ENCODE measurements at regions not wholly inside any gene's neighbourhood (a gene's known extent, or its start where the extent isn't known, plus 50 kb on each side); places are given as distances from the start of the nearest gene placed in this dataset.

DNA sequence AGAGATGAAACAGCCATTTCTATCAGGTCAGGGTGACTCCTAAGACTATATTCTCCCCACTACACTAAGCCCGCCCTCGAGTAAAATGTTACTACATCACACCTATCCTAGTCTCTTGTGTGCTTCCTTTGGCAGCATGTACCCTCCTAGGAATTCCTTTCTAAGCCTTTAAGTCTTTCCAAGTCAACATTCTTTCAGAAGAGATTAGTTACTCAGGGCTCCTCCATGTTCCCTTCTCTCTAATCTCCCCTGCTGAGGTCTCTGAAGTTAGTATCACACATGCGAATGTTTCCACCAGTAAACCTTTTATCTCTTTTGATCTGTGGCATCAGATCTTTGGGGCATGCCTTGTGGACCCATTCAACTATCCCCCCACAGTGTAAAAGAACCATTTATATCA lies 873.7 kb upstream of the FAT3 start:
- TF ChIP-seq, protein P1, sequence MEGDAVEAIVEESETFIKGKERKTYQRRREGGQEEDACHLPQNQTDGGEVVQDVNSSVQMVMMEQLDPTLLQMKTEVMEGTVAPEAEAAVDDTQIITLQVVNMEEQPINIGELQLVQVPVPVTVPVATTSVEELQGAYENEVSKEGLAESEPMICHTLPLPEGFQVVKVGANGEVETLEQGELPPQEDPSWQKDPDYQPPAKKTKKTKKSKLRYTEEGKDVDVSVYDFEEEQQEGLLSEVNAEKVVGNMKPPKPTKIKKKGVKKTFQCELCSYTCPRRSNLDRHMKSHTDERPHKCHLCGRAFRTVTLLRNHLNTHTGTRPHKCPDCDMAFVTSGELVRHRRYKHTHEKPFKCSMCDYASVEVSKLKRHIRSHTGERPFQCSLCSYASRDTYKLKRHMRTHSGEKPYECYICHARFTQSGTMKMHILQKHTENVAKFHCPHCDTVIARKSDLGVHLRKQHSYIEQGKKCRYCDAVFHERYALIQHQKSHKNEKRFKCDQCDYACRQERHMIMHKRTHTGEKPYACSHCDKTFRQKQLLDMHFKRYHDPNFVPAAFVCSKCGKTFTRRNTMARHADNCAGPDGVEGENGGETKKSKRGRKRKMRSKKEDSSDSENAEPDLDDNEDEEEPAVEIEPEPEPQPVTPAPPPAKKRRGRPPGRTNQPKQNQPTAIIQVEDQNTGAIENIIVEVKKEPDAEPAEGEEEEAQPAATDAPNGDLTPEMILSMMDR (IDR thresholded peaks at IDR 0.05): no peak
- TF ChIP-seq EP300 (IDR thresholded peaks at IDR 0.05): no peak
- TF ChIP-seq POLR2A (IDR thresholded peaks at IDR 0.05): no peak
- no peak for TF ChIP-seq POLR2AphosphoS5 (IDR thresholded peaks at IDR 0.05)
